Umbilical cord (tissue), 1 donor: ENCODE measurements at regions not wholly inside any gene's neighbourhood (a gene's known extent, or its start where the extent isn't known, plus 50 kb on each side); places are given as distances from the start of the nearest gene placed in this dataset.
"Not testable (repeated sequence)": the region's sequence is repeated elsewhere in the genome, so short reads cannot be mapped to it uniquely, and the experiment has no call there.

Experiments used
- DNase-seq: peaks from one replicate; pipeline ENCODE4 v3.0.0-alpha.2; 2015; ENCODE audit warnings: low spot score

GRCh38 chr2:124967325-124967724, 942.2 kb downstream of the CNTNAP5 start:
- no peak for DNase-seq

DNA sequence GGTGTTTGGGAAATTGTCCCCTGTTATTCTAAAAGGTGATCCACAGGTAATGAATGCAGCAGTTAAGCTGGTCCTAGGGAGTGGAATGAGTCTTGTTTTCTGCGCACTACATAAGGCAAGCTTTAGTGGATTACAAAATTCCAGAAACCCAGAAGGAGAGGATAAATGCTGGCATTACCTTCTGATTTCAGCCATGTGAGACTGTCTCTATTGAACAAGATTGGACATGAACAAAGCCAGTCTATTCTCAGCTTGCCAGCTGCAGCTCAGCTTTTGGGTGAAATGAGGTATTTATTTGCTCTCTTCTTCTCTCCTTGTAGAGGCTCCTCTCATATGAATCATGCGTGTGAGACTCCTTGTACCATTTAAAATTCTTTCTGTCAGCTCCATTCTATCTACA, 944.9 kb downstream of the CNTNAP5 start:
- peak; percentile 5 for DNase-seq

- no peak for DNase-seq
These were observed 948.3 kb downstream of the CNTNAP5 start for GRCh38 chr2:124973396-124973795.

- DNase-seq, result no peak
These were observed 950.1 kb downstream of the CNTNAP5 start for GRCh38 chr2:124975224-124975623.

- DNase-seq, result no peak
These were observed 950.6 kb downstream of the CNTNAP5 start for GRCh38 chr2:124975648-124976047.

- no peak for DNase-seq
These were observed 953.5 kb downstream of the CNTNAP5 start for GRCh38 chr2:124978597-124978996.

DNA sequence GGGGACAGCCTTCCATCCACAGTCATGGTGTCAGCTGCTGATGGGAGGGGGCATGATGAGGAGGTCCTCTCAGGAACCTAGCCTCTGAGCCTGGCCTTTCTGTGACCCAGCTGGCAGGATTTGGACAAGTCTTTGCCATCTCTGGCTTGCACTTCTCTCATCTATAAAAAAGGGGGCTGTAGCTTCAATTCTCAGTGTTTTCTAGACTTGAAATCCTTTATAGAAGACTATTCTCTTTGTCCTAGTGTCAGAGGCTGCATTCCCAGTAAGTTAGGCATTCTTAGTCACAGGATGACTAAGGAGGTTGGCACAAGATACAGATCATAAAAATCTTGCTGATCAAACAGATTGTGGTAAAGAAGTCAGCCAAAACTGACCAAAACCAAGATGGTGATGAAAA, 958.5 kb downstream of the CNTNAP5 start:
- DNase-seq, result no peak

DNA sequence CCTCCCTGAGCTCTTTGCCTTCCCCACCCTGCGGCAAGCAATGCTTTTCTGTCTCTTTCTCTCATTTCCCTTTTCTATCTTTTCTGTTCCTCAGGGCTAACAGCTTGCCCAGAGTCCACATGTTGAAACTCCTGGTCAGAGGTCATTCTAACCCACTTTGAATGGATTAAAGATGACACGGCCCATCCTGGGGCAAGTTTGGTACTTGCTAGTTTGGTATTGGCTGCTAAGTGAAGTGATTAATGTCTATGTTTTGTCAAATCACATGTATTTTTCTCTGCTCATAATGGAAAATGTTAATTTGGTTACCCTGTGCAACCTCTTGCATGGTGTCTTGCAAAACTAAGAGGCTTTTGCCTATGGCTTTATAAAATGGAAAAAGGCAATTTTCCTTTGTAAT, 960.2 kb downstream of the CNTNAP5 start:
- no peak for DNase-seq

DNA sequence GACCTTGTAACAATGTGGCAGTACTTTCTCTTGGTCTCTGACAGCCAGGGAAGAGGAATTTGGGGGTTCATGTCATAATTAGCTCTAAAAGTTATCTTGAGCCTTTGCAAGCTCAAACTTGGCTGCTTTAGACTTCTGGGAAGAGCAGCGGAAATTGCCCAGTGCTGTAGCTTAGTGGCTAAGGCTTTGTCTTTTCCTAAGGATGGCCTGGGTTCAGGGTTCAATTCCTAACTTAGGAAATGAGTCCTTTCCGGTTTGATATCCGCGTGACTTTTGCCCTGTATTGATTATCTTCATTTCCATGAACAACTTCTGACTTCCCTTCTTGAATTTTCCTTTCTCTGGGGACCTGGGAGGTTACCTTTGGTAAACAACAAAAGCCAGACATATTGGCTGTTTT, 961.0 kb downstream of the CNTNAP5 start:
- DNase-seq, result no peak

- DNase-seq, result not testable (repeated sequence)
These were observed 961.8 kb downstream of the CNTNAP5 start for GRCh38 chr2:124986870-124987269.

- DNase-seq, result not testable (repeated sequence)
These were observed 962.3 kb downstream of the CNTNAP5 start for GRCh38 chr2:124987436-124987835.

DNA sequence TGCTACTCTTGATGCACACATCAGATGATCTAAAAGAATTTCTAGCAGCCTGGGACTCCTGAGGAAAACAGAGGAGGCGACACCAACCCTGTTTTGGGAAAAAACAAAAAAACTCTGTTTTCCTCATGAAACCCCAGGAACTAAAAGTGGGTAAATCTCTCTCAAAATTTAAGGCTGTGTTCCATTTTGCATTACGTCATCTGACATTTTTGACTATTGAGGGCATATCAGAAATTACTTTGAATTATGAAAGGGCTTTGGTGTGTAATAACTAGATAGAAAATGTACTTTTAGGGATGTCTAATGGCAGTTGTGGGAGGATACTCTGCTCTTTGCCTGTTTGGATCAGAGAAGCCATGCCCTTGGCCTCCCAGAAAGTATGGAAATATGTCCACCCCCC, 963.0 kb downstream of the CNTNAP5 start:
- DNase-seq, result no peak

GRCh38 chr2:124988794-124989193, 963.7 kb downstream of the CNTNAP5 start:
- DNase-seq, result no peak

- DNase-seq, result no peak
These were observed 968.7 kb downstream of the CNTNAP5 start for GRCh38 chr2:124993809-124994208.

GRCh38 chr2:124995185-124995912, 970.3 kb downstream of the CNTNAP5 start:
- no peak for DNase-seq

GRCh38 chr2:124996406-124996805, 971.3 kb downstream of the CNTNAP5 start:
- no peak for DNase-seq

GRCh38 chr2:124999906-125000305, 974.8 kb downstream of the CNTNAP5 start:
- DNase-seq, result no peak

DNA sequence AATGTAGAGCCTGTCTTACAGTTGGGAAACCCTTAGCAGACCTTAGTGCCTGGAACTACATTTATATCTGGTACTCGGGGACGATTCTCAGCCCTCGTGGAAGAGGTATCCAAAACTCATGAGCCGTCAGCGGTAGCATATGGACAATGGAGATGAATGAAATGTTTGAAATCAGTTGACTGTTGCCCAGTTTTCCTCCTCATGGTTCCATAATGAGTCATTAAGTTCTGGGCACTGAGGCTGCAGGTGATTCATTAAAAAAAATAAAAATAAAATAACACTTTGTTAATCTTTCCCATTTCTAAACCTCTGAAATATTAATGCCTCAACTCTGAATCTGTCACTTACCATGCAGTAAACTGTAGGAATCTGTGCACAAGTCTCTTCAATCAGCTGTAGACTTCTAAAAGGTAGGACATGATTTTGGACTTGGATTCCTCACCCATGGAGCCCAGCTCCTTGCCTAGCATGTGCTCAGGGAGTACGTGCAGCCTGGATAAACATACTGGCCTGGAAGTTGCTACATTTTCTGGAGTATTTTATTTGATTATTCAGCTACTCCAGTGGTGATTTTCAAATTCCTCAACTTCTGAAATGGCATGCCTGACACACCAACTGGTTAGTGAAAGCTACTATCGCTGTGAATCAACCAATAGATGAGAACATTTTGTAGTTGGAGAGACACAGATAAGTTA, 979.2 kb downstream of the CNTNAP5 start:
- no peak for DNase-seq

DNA sequence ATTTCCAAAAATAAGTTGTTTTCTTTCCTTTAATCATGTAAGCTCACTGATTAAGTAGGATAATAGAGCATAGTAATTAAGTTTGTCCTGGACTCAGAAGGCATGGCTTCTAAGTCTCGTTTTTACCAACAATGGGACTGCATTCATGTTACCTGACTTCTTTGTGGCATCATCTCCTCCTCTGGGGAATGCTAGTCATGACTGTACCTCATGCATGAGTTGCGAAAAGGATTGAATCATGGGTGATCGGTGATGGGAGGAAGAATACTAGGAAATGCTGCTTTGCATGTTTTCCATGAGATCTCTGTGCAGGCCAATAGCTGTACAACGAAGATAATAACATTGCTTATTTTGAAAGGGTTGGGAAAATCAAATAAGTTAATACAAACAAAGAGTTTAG, 981.6 kb downstream of the CNTNAP5 start:
- DNase-seq, result no peak

DNA sequence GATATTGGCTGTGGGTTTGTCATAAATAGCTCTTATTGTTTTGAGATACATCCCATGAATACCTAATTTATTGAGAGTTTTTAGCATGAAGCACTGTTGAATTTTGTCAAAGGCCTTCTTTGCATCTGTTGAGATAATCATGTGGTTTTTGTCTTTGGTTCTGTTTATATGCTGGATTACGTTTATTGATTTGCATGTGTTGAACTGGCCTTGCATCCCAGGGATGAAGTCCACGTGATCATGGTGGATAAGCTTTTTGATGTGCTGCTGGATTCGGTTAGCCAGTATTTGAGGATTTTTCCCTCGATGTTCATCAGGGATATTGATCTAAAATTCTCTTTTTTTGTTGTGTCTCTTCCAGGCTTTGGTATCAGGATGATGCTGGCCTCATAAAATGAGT, 1003.6 kb downstream of the CNTNAP5 start:
- DNase-seq, result not testable (repeated sequence)

DNA sequence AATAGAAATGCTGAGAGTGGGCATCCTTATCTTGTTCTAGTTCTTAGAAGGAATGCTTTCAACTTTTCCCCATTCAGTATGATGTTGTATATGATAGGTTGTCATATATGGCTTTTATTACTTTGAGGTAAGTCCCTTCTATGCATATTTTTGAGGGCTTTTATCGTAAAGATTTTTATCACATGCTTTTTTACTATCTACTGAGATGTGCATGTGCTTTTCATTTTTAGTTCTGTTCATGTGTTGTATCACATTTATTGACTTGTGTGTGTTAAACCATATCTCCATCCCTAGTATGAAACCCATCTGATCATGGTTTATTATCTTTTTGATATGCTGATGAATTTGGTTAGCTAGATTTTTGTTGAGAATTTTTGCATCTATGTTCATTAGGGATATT, 1008.8 kb downstream of the CNTNAP5 start:
- no peak for DNase-seq

DNA sequence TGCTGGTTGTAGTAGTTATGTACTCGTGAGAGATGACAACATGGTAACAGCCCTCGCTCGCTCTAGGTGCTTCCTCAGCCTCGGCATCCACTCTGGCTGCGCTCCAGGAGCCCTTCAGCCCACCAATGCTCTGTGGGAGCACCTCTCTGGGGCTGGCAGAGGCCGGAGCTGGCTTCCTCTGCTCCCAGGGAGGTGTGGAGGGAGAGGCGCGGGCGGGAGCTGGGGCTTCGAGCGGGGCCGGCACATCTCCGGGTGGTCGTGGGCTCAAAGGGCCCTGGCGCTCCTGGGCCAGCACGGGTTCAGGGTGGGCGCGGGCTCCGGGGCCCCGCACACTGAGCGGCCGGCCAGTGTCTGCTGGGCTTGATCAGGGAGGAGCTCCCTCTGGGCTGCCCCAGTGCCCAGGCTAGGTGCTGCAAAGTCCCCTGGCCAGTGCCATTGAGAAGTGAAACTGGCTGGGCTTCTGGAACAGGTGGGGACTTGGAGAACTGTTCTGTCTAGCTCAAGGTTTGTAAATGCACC, 1012.1 kb downstream of the CNTNAP5 start:
- DNase-seq, result no peak

- DNase-seq, result no peak
These were observed 1016.8 kb downstream of the CNTNAP5 start for GRCh38 chr2:125041846-125042245.
